Neural cell (in vitro differentiated cells): ENCODE measurements at regions not wholly inside any gene's neighbourhood (a gene's known extent, or its start where the extent isn't known, plus 50 kb on each side); places are given as distances from the start of the nearest gene placed in this dataset.

Source experiments
- H2AFZ ChIP-seq: fragments of 200-600, 300-800 bp; sonication (generic), shearing (Covaris generic); 2 replicates; pipeline ENCODE4 v1.6.0; 2014; ENCODE audit warnings: low read depth, mild to moderate bottlenecking, antibody characterized with exemption, low read length, moderate library complexity
- H3F3A ChIP-seq: fragments of 200-600 bp; shearing (Covaris generic); 2 replicates; pipeline ENCODE4 v1.6.1; 2016; ENCODE audit warnings: mild to moderate bottlenecking, moderate library complexity, mixed read lengths, antibody characterized with exemption, low read length; ENCODE audit not compliant: insufficient read depth, poor library complexity, severe bottlenecking
- H3K27ac ChIP-seq: fragments of 200-600, 300-800 bp; sonication (generic), shearing (Covaris generic); 2 replicates; pipeline ENCODE4 v1.5.1; 2014; ENCODE audit warnings: mild to moderate bottlenecking, low read length, moderate library complexity
- H3K27me3 ChIP-seq: fragments of 300-800, 200-600 bp; sonication (generic), shearing (Covaris generic); 2 replicates; pipeline ENCODE4 v1.6.0; 2014; ENCODE audit warnings: mild to moderate bottlenecking, low read depth, low read length, moderate library complexity; ENCODE audit not compliant: insufficient read depth
- H3K36me3 ChIP-seq: fragments of 300-800, 200-600 bp; sonication (generic), shearing (Covaris generic); 2 replicates; pipeline ENCODE4 v1.5.1; 2014; ENCODE audit warnings: mild to moderate bottlenecking, antibody characterized with exemption, low read length, moderate library complexity; ENCODE audit not compliant: insufficient read depth
- H3K4me2 ChIP-seq: fragments of 300-800, 200-600 bp; sonication (generic), shearing (Covaris generic); 2 replicates; pipeline ENCODE4 v1.6.0; 2014; ENCODE audit warnings: mild to moderate bottlenecking, low read length
- H3K4me3 ChIP-seq: fragments of 300-800, 200-600 bp; sonication (generic), shearing (Covaris generic); 2 replicates; pipeline ENCODE4 v1.5.1; 2014; ENCODE audit warnings: mild to moderate bottlenecking, low read length, moderate library complexity
- H3K79me2 ChIP-seq: fragments of 200-600 bp; shearing (Covaris generic); replicated peaks from 2 replicates; pipeline ENCODE4 v1.6.0; 2014; ENCODE audit warnings: mild to moderate bottlenecking, low read length, moderate library complexity; ENCODE audit not compliant: insufficient read depth
- H3K9ac ChIP-seq: fragments of 300-800, 200-600 bp; sonication (generic), shearing (Covaris generic); 2 replicates; pipeline ENCODE4 v1.6.1; 2016; ENCODE audit warnings: mild to moderate bottlenecking, low read length, mixed read lengths
- H3K9me2 ChIP-seq: fragments of 200-600 bp; shearing (Covaris generic); 2 replicates; pipeline ENCODE4 v1.6.1; 2016; ENCODE audit warnings: mild to moderate bottlenecking, low read length, mixed read lengths; ENCODE audit not compliant: insufficient read depth
- H3K9me3 ChIP-seq: fragments of 200-600, 300-800 bp; sonication (generic), shearing (Covaris generic); 2 replicates; pipeline ENCODE4 v1.6.1; 2016; ENCODE audit warnings: mild to moderate bottlenecking, mixed run types, low read length, moderate library complexity, mixed read lengths
- H4K20me1 ChIP-seq: fragments of 200-600 bp; shearing (Covaris generic); 2 replicates; pipeline ENCODE4 v1.6.1; 2016; ENCODE audit warnings: mild to moderate bottlenecking, mixed run types; ENCODE audit not compliant: insufficient read depth
- EP300 ChIP-seq: fragments of 450-650 bp; conservative IDR thresholded peaks from 2 replicates; pipeline ENCODE4 v1.6.1; 2014; ENCODE audit warnings: antibody characterized with exemption, mild to moderate bottlenecking, moderate library complexity; ENCODE audit not compliant: poor library complexity, severe bottlenecking
- EZH2 ChIP-seq: fragments of 200-600, 300-800 bp; shearing (Covaris generic), sonication (generic); IDR thresholded peaks from 2 replicates; pipeline ENCODE4 v1.6.1; 2014; ENCODE audit warnings: antibody characterized with exemption, low read length, borderline replicate concordance, mild to moderate bottlenecking; ENCODE audit not compliant: insufficient read depth, poor library complexity, severe bottlenecking
- MXI1 ChIP-seq: fragments of 450-650 bp; conservative IDR thresholded peaks from 2 replicates; pipeline ENCODE4 v1.6.1; 2014; ENCODE audit warnings: antibody characterized with exemption, mild to moderate bottlenecking; ENCODE audit not compliant: poor library complexity, severe bottlenecking
- POLR2AphosphoS5 ChIP-seq: IDR thresholded peaks from 2 replicates; pipeline ENCODE4 v1.6.1; 2012
- RAD21 ChIP-seq: fragments of 450-650 bp; conservative IDR thresholded peaks from 2 replicates; pipeline ENCODE4 v1.6.1; 2014; ENCODE audit warnings: antibody characterized with exemption, mild to moderate bottlenecking, moderate library complexity
- REST ChIP-seq: IDR thresholded peaks from 2 replicates; pipeline ENCODE4 v1.6.1; 2012; ENCODE audit warnings: borderline replicate concordance
- SMC3 ChIP-seq: fragments of 450-650 bp; conservative IDR thresholded peaks from 2 replicates; pipeline ENCODE4 v1.6.1; 2014; ENCODE audit warnings: antibody characterized with exemption, mild to moderate bottlenecking, moderate library complexity; ENCODE audit not compliant: poor library complexity
- TAF1 ChIP-seq: IDR thresholded peaks from 2 replicates; pipeline ENCODE4 v1.6.1; 2012; ENCODE audit warnings: low read depth
- TF ChIP-seq, protein P1 (sequence below): fragments of 450-650 bp; IDR thresholded peaks from 2 replicates; pipeline ENCODE4 v1.5.1; 2014; ENCODE audit warnings: antibody characterized with exemption, mild to moderate bottlenecking, moderate library complexity; ENCODE audit not compliant: poor library complexity, severe bottlenecking

DNA sequence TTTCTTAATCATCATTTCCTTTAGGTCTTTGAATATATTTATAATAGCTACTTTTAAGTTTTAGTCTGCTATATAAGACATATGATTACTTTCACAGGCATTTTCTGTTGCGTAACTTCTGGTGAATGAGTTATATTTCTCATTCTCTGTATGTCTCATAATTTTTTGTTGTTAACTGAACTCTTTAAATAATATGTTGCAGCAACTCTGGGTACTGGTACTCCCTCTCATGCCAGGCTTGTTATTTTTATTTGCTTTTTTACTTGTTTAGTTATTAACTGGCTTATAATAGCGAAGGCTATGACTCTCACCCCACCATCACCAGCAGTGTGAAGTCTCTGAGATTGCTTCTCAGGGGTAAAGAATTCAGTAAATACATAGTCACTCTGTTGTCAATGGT lies 524.2 kb upstream of the CHORDC1 start:
- Histone ChIP-seq H4K20me1 (no peaks in the 10 kb centered on the region), H3K27ac (no peak overlapping the region), H3K27me3 (no peaks in the 10 kb centered on the region), H3F3A (no peaks in the 10 kb centered on the region), H3K4me3 (no peak overlapping the region), H3K4me2 (no peak overlapping the region), H3K9ac (no peak overlapping the region), H2AFZ (no peak overlapping the region), H3K36me3 (no peaks in the 10 kb centered on the region), H3K9me2 (no peaks in the 10 kb centered on the region), H3K79me2 (no peaks in the 10 kb centered on the region), H3K9me3 (peaks cover 6% of the 10 kb centered on the region)
- TF ChIP-seq, protein P1, sequence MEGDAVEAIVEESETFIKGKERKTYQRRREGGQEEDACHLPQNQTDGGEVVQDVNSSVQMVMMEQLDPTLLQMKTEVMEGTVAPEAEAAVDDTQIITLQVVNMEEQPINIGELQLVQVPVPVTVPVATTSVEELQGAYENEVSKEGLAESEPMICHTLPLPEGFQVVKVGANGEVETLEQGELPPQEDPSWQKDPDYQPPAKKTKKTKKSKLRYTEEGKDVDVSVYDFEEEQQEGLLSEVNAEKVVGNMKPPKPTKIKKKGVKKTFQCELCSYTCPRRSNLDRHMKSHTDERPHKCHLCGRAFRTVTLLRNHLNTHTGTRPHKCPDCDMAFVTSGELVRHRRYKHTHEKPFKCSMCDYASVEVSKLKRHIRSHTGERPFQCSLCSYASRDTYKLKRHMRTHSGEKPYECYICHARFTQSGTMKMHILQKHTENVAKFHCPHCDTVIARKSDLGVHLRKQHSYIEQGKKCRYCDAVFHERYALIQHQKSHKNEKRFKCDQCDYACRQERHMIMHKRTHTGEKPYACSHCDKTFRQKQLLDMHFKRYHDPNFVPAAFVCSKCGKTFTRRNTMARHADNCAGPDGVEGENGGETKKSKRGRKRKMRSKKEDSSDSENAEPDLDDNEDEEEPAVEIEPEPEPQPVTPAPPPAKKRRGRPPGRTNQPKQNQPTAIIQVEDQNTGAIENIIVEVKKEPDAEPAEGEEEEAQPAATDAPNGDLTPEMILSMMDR, result no peak
- TF ChIP-seq EZH2 (no peak), EP300 (no peak), RAD21 (no peak), REST (no peak), MXI1 (no peak), SMC3 (no peak), TAF1 (no peak), POLR2AphosphoS5 (no peak)

- H2AFZ ChIP-seq, result no peak overlapping the region
- no peak for TF ChIP-seq RAD21
- no peak for TF ChIP-seq EP300
- no peak for TF ChIP-seq EZH2
- TF ChIP-seq POLR2AphosphoS5, result no peak
- no peak for TF ChIP-seq MXI1
- no peak for TF ChIP-seq SMC3
- no peak for TF ChIP-seq REST
- TF ChIP-seq, protein P1, result no peak
- no peak for TF ChIP-seq TAF1
- H3K9me2 ChIP-seq, result no peaks in the 10 kb centered on the region
- no peaks in the 10 kb centered on the region for H3K27me3 ChIP-seq
- H4K20me1 ChIP-seq, result no peaks in the 10 kb centered on the region
- H3K9ac ChIP-seq, result no peak overlapping the region
- no peaks in the 10 kb centered on the region for H3K36me3 ChIP-seq
- no peak overlapping the region for H3K27ac ChIP-seq
- no peak overlapping the region for H3K4me3 ChIP-seq
- H3F3A ChIP-seq, result no peaks in the 10 kb centered on the region
- H3K4me2 ChIP-seq, result no peak overlapping the region
- no peaks in the 10 kb centered on the region for H3K79me2 ChIP-seq
- H3K9me3 ChIP-seq, result peaks cover 6% of the 10 kb centered on the region
Measured at GRCh38 chr11:90744169-90744568, 521.3 kb upstream of the CHORDC1 start.
